ENCODE measurements at regions not wholly inside any gene's neighbourhood (a gene's known extent, or its start where the extent isn't known, plus 50 kb on each side); places are given as distances from the start of the nearest gene placed in this dataset.

DNA sequence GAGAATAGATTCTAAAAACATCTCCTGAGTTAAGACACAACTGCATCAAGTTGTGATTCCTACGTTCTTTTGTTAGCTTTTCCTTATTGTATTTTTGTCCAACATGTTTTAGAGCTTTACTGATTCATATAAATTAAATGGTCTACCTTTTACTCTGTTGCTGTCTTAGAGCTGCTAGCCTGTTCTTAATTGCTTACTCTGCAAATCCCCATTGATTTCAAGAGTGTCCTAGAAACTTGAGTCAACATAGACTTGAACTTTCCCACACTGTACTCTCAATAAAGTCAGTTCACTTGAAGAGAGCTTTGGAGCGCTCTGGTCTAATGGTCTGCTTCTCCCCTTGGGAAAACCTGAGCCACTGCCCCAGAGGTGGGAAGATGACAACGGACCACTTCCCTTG lies 343.9 kb downstream of the CCER1 start:
- Histone ChIP-seq H4K91ac (ENCODE audit: insufficient read length, low read depth, low read length) (no peak overlapping the region), H2BK12ac (ENCODE audit: insufficient read length, low read depth, low read length) (no peak overlapping the region), H3K14ac (ENCODE audit: insufficient read depth, low read length) (no peak overlapping the region), H3T11ph (ENCODE audit: low read length) (no peak overlapping the region), H3K27ac (ENCODE audit: insufficient read length, low read depth, low read length) (no peak overlapping the region), H4K8ac (replicated peaks; ENCODE audit: insufficient read length, low read depth, low read length) (no peak overlapping the region), H3K79me2 (ENCODE audit: insufficient read depth, low read length) (no peaks in the 10 kb centered on the region), H3K23ac (ENCODE audit: insufficient read length, low read depth, low read length) (no peak overlapping the region), H4K20me1 (ENCODE audit: control insufficient read depth, insufficient read depth, insufficient read length) (no peaks in the 10 kb centered on the region), H3K4me1 (ENCODE audit: insufficient read depth, low read length) (no peaks in the 10 kb centered on the region), H3K27me3 (ENCODE audit: insufficient read depth, low read length) (no peaks in the 10 kb centered on the region), H2BK5ac (ENCODE audit: insufficient read length, low read length) (no peak overlapping the region), H3K9me3 (ENCODE audit: control insufficient read depth, low read depth, low read length) (no peaks in the 10 kb centered on the region), H3K79me1 (ENCODE audit: insufficient read depth, low read depth, low read length, poor library complexity, severe bottlenecking) (no peaks in the 10 kb centered on the region), H3K4me2 (ENCODE audit: insufficient read depth, insufficient read length, low read length) (no peak overlapping the region), H2AFZ (ENCODE audit: low read length) (no peak overlapping the region), H2AK5ac (ENCODE audit: insufficient read length, low read length) (no peak overlapping the region), H2BK15ac (ENCODE audit: low read depth, low read length) (no peak overlapping the region), H3K9ac (ENCODE audit: extremely low read depth, insufficient read length, low read length) (no peak overlapping the region), H3K23me2 (ENCODE audit: insufficient read length, low read depth, low read length, poor library complexity, severe bottlenecking) (no peaks in the 10 kb centered on the region), H3K56ac (ENCODE audit: insufficient read length, low read depth, low read length) (no peak overlapping the region), H2BK20ac (ENCODE audit: low read depth, low read length, poor library complexity, severe bottlenecking) (no peak overlapping the region), H3K4ac (ENCODE audit: low read depth, low read length) (no peak overlapping the region), H2BK120ac (ENCODE audit: low read depth, low read length, poor library complexity, severe bottlenecking) (no peak overlapping the region), H4K5ac (ENCODE audit: insufficient read length, low read depth, low read length) (no peak overlapping the region), H3K18ac (ENCODE audit: insufficient read length, low read depth, low read length) (no peak overlapping the region)
- Mint-ChIP-seq H3K27ac (no peak overlapping the region), H3K4me1 (no peaks in the 10 kb centered on the region), H3K9me3 (no peaks in the 10 kb centered on the region), H3K36me3 (ENCODE audit: insufficient read depth in 1 of 3, low read depth in 3 of 3) (no peaks in the 10 kb centered on the region), H3K27me3 (ENCODE audit: low read depth) (no peaks in the 10 kb centered on the region), H3K4me3 (no peak overlapping the region)
- WGBS (ENCODE audit: extremely low coverage, insufficient read length, low lambda C conversion rate), result no CpG with 5 or more reads among the region's 3 CpGs
- no peak for DNase-seq
- TF ChIP-seq, protein P1, sequence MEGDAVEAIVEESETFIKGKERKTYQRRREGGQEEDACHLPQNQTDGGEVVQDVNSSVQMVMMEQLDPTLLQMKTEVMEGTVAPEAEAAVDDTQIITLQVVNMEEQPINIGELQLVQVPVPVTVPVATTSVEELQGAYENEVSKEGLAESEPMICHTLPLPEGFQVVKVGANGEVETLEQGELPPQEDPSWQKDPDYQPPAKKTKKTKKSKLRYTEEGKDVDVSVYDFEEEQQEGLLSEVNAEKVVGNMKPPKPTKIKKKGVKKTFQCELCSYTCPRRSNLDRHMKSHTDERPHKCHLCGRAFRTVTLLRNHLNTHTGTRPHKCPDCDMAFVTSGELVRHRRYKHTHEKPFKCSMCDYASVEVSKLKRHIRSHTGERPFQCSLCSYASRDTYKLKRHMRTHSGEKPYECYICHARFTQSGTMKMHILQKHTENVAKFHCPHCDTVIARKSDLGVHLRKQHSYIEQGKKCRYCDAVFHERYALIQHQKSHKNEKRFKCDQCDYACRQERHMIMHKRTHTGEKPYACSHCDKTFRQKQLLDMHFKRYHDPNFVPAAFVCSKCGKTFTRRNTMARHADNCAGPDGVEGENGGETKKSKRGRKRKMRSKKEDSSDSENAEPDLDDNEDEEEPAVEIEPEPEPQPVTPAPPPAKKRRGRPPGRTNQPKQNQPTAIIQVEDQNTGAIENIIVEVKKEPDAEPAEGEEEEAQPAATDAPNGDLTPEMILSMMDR (conservative IDR thresholded peaks at IDR 0.05), result no peak

Measured in H9 (cell line).